GM18499 (cell line): ENCODE measurements at regions not wholly inside any gene's neighbourhood (a gene's known extent, or its start where the extent isn't known, plus 50 kb on each side); places are given as distances from the start of the nearest gene placed in this dataset.
"Not testable (repeated sequence)": the region's sequence is repeated elsewhere in the genome, so short reads cannot be mapped to it uniquely, and the experiment has no call there.

Source experiments
- ATAC-seq: cut with Tn5 transposase; IDR thresholded peaks from one replicate; pipeline ENCODE4 v1.9.1; 2021; ENCODE audit warnings: moderate number of reproducible peaks; ENCODE audit not compliant: insufficient read depth, unreplicated experiment

- not testable (repeated sequence) for ATAC-seq
Observed at GRCh38 chr18:1388468-1388867, 483.8 kb downstream of the ADCYAP1 start.

GRCh38 chr18:1392046-1392445 lies 487.4 kb downstream of the ADCYAP1 start:
- ATAC-seq: no peak

- ATAC-seq: no peak
Observed at GRCh38 chr18:1392865-1393734, 488.4 kb downstream of the ADCYAP1 start.

GRCh38 chr18:1393929-1394328 lies 489.3 kb downstream of the ADCYAP1 start:
- ATAC-seq: no peak

- no peak for ATAC-seq
Observed at GRCh38 chr18:1394426-1394825, 489.8 kb downstream of the ADCYAP1 start.

- no peak for ATAC-seq
Observed at GRCh38 chr18:1394966-1395365, 490.3 kb downstream of the ADCYAP1 start.

- ATAC-seq: no peak
Observed at GRCh38 chr18:1408376-1408775, 503.7 kb downstream of the ADCYAP1 start.

GRCh38 chr18:1412655-1413322 lies 508.1 kb downstream of the ADCYAP1 start:
- ATAC-seq: no peak

- ATAC-seq: no peak
Observed at GRCh38 chr18:1413323-1413675, 508.6 kb downstream of the ADCYAP1 start.

- ATAC-seq: no peak
Observed at GRCh38 chr18:1416074-1416473, 511.4 kb downstream of the ADCYAP1 start.

- ATAC-seq: no peak
Observed at GRCh38 chr18:1421502-1421901, 516.8 kb downstream of the ADCYAP1 start.

- ATAC-seq: no peak
Observed at GRCh38 chr18:1422634-1423033, 518.0 kb downstream of the ADCYAP1 start.

- ATAC-seq: no peak
Observed at GRCh38 chr18:1425679-1426078, 521.0 kb downstream of the ADCYAP1 start.

GRCh38 chr18:1435487-1435886 lies 530.8 kb downstream of the ADCYAP1 start:
- no peak for ATAC-seq

- no peak for ATAC-seq
Observed at GRCh38 chr18:1436199-1436598, 531.5 kb downstream of the ADCYAP1 start.

GRCh38 chr18:1438458-1438910 lies 533.8 kb downstream of the ADCYAP1 start:
- ATAC-seq: no peak

GRCh38 chr18:1438967-1439366 lies 534.3 kb downstream of the ADCYAP1 start:
- no peak for ATAC-seq

GRCh38 chr18:1444062-1444461 lies 539.4 kb downstream of the ADCYAP1 start:
- ATAC-seq: not testable (repeated sequence)

GRCh38 chr18:1446765-1447164 lies 542.1 kb downstream of the ADCYAP1 start:
- ATAC-seq: no peak

GRCh38 chr18:1452821-1453220 lies 548.1 kb downstream of the ADCYAP1 start:
- ATAC-seq: no peak

GRCh38 chr18:1455605-1456004 lies 550.9 kb downstream of the ADCYAP1 start:
- no peak for ATAC-seq

GRCh38 chr18:1458547-1458946 lies 553.9 kb downstream of the ADCYAP1 start:
- ATAC-seq: no peak
